ENCODE measurements at regions not wholly inside any gene's neighbourhood (a gene's known extent, or its start where the extent isn't known, plus 50 kb on each side); places are given as distances from the start of the nearest gene placed in this dataset.
"Not testable (repeated sequence)": the region's sequence is repeated elsewhere in the genome, so short reads cannot be mapped to it uniquely, and the experiment has no call there.

GRCh38 chr16:22711847-22712246 lies 102.1 kb upstream of the HS3ST2 start:
- Histone ChIP-seq H3K36me3 (replicated peaks) (no peaks in the 10 kb centered on the region), H3K27me3 (replicated peaks) (no peaks in the 10 kb centered on the region), H3K4me3 (ENCODE audit: low read depth, low read length) (no peak overlapping the region), H3K27ac (no peak overlapping the region)
- TF ChIP-seq CTCF (IDR thresholded peaks at IDR 0.05; ENCODE audit: low read depth, low read length, missing control alignments), result no peak
- DNase-seq, result no peak
- in situ Hi-C loops (cut with HindIII; ENCODE audit: low pct_ligation_motif_present, low sequenced_read_pairs), result no loop called here

DNA sequence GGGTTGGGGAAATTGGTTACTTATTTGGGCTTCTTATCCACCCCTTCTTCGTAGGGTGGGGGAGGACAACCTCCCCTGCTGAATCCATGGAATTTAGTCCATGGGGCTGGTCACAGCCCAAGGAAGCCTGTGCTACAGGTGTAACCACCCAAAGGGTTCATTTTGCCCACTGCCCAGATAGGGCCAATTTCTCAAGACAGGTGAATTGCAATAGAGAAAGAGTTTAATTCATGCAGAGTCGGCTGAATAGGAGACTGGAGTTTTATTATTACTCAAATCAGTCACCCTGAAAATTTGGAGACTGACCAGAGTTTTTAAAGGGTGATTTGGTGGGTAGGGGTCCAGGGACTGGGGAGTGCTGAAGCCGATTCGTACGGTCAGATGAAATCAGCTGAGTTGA lies 101.5 kb upstream of the HS3ST2 start:
- H3K27ac ChIP-seq, result no peak overlapping the region
- H3K27me3 ChIP-seq (replicated peaks), result no peaks in the 10 kb centered on the region
- no peak for DNase-seq
- in situ Hi-C loops (cut with HindIII; ENCODE audit: low pct_ligation_motif_present, low sequenced_read_pairs), result no loop called here
- H3K4me3 ChIP-seq (ENCODE audit: low read depth, low read length), result no peak overlapping the region
- TF ChIP-seq CTCF (IDR thresholded peaks at IDR 0.05; ENCODE audit: low read depth, low read length, missing control alignments), result no peak
- no peaks in the 10 kb centered on the region for H3K36me3 ChIP-seq (replicated peaks)

DNA sequence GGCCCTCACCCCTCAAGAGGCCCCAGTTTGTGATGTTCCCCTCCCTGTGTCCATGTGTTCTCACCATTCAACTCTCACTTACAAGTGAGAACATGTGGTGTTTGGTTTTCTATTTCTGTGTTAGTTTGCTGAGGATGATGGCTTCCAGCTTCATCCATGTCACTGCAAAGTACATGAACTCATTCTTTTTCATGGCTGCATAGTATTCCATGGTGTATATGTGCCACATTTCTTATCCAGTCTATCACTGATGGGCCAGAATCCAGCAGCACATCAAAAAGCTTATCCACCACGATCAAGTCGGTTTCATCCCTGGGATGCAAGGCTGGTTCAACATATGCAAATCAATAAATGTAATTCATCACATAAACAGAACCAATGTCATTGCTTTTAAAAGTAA lies 95.4 kb upstream of the HS3ST2 start:
- H3K27ac ChIP-seq; in situ Hi-C loops (cut with HindIII; ENCODE audit: low pct_ligation_motif_present, low sequenced_read_pairs); DNase-seq; H3K36me3 ChIP-seq (replicated peaks); H3K4me3 ChIP-seq (ENCODE audit: low read depth, low read length); H3K27me3 ChIP-seq (replicated peaks): not testable (repeated sequence)

GRCh38 chr16:22719945-22720344 lies 94.0 kb upstream of the HS3ST2 start:
- in situ Hi-C loops (cut with HindIII; ENCODE audit: low pct_ligation_motif_present, low sequenced_read_pairs), result no loop called here

DNA sequence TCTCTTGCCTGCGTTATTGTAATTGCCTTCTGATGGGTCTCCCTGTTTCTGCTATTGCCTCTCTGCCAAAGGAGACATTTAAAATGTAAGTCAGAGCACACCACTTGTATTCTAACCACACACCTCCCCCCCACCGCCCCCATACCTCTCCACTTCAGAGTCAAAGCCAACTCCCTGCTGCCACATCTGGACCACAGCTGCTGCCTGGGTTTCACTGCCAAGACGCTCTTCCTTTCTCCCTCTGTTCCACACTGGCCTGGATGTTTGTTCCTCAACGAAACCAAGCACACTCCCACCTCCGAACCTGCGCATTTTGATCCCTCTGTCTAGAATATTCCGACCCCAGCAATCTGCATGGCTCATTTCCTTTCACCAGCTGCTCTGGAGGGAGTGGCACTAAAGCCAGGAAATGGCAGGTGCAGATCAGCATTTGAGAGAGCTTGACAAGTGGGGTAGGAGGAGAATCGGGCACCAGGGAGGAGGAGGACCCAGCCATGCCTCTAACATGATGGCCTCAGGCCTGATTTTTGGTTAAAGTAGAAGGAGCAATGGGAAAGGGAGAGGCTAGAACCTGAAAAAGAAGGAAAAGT lies 92.4 kb upstream of the HS3ST2 start:
- Histone ChIP-seq H3K36me3 (replicated peaks) (no peaks in the 10 kb centered on the region), H3K4me3 (ENCODE audit: low read depth, low read length) (no peak overlapping the region), H3K27me3 (replicated peaks) (no peaks in the 10 kb centered on the region), H3K27ac (no peak overlapping the region)
- DNase-seq, result no peak
- TF ChIP-seq CTCF (IDR thresholded peaks at IDR 0.05; ENCODE audit: low read depth, low read length, missing control alignments), result no peak
- in situ Hi-C loops (cut with HindIII; ENCODE audit: low pct_ligation_motif_present, low sequenced_read_pairs), result no loop called here

More at GRCh38 chr16:22719945-22720344, 94.0 kb upstream of the HS3ST2 start:
- no peak overlapping the region for H3K4me3 ChIP-seq (ENCODE audit: low read depth, low read length)
- no peaks in the 10 kb centered on the region for H3K36me3 ChIP-seq (replicated peaks)
- no peaks in the 10 kb centered on the region for H3K27me3 ChIP-seq (replicated peaks)
- H3K27ac ChIP-seq, result no peak overlapping the region
- DNase-seq, result no peak
- TF ChIP-seq CTCF (IDR thresholded peaks at IDR 0.05; ENCODE audit: low read depth, low read length, missing control alignments), result no peak

- H3K36me3 ChIP-seq (replicated peaks); H3K27me3 ChIP-seq (replicated peaks); DNase-seq; in situ Hi-C loops (cut with HindIII; ENCODE audit: low pct_ligation_motif_present, low sequenced_read_pairs); H3K4me3 ChIP-seq (ENCODE audit: low read depth, low read length); H3K27ac ChIP-seq: not testable (repeated sequence)
These were observed 91.1 kb upstream of the HS3ST2 start for GRCh38 chr16:22722551-22723541.
